Jurkat, Clone E6-1 (cell line): ENCODE measurements at regions not wholly inside any gene's neighbourhood (a gene's known extent, or its start where the extent isn't known, plus 50 kb on each side); places are given as distances from the start of the nearest gene placed in this dataset.
"Not testable (repeated sequence)": the region's sequence is repeated elsewhere in the genome, so short reads cannot be mapped to it uniquely, and the experiment has no call there.

Source experiments
- DNase-seq: peaks from one replicate; pipeline ENCODE4 v3.0.0-alpha.2; 2011; ENCODE audit warnings: low read depth, low spot score
- H3K4me3 ChIP-seq: 2 replicates; pipeline ENCODE4 v1.5.1; 2011; ENCODE audit warnings: mild to moderate bottlenecking, low read length, control low read depth, moderate library complexity

GRCh38 chr7:23928418-23928775, 218.4 kb downstream of the STK31 start:
- no peak overlapping the region for H3K4me3 ChIP-seq
- no peak for DNase-seq

DNA sequence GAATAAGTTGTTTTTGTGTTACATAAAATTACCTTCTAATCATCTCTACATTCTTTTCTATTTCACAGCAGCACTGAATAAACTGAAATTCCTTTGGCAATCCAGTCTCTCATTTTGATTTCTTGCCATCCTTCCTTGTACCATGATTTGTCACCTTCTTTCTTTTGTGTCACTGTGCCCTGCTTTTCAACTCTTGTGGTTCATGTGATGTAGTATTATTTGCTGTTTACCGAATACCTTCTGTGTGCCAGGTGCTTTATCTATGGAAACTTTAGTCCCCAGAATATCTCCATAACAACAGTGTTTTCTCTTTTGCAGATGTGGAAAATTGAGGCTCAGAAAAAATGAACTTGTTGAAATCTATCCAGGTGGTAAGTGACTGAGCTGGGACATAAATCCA, 220.3 kb downstream of the STK31 start:
- no peak overlapping the region for H3K4me3 ChIP-seq
- DNase-seq = no peak

DNA sequence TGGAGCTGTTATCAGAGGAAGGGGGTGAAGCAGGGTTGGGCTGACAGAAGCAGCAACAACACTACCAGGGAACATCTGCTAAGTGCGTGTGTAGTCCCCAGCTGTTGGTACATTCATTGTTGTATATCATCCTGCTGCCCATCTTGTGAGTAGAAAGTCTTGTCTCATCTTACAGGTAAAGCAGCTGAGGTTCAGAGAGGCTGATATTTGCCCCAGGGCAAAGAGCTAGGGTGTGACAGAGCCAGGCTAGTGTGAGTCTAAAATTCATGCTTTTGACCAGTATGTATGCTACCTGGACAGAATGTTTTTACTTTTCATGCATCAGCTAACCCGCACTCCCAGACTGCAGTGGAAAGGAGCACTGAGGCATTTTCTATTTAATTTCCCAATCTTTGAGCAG, 221.6 kb downstream of the STK31 start:
- H3K4me3 ChIP-seq = no peak overlapping the region
- no peak for DNase-seq

DNA sequence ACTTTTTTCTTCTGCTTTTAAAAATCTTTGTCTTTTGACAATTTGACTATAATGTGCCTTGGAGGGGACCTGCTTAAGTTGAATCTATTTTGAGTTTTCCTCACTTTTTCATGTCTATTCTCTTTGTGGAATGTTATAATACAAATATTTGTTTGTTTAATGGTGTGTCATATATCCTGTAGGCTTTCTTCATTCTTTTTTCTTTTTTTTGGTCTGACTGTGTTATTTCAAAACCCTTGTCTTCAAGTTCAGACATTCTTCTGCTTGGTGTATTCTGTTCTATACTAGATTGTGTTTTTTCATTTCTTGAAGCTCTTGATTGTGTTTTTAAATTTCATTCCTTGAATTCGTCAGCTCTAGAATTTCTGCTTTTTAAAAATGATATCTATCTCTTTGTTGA, 228.2 kb downstream of the STK31 start:
- no peak overlapping the region for H3K4me3 ChIP-seq
- no peak for DNase-seq

DNA sequence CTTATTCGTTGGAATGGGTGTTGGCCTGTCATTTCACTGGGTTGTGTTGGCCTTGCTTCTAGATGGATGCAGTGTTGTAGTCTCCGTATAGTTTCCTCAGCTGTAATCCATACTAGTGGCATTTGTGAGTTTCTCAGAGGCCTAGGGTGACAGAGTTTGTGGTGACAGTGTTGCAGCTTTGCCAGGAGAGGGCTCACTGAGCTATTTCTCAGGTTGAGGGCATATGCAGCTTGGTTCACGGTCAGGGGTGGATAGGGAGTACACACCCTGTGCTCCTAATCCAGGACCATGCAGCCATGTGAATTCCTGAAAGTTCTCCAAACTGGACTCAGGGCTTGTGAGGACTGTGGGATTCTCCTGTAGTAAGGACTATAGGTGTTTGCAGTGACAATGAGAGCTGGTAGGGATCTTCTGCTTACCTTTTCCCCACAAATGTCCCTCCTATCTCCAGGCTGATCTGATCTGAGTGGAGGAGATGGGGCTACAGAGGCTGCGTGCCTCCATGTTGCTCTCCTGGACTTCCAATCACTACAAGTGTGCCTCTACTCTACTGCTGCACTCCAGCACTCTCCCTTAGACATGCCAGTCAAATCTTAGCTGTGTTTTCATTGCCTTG, 229.0 kb downstream of the STK31 start:
- DNase-seq = peak; percentile 47
- H3K4me3 ChIP-seq = no peak overlapping the region

- H3K4me3 ChIP-seq, DNase-seq: not testable (repeated sequence)
Observed at GRCh38 chr7:23939747-23940146, 229.7 kb downstream of the STK31 start.

- H3K4me3 ChIP-seq = no peak overlapping the region
- no peak for DNase-seq
Observed at GRCh38 chr7:23941551-23941950, 231.5 kb downstream of the STK31 start.

DNA sequence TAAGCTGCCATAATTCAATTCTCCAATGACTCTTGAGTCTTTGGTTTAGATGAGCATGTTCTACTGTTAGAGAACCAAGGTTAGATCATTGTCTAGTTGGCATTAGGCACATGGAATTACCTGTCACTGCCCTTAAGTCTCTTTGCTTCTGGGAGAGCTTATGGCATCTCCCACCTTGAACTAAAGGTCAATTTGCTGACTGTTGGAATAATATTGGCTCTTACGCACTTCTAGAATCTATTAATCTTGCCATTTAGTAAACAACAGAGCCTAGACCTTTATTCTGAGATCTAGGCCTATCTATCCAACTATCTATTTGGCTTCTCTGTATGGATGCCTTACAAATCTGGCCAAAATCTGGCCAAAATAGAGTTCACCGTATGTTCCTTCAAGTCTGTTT, 232.0 kb downstream of the STK31 start:
- no peak overlapping the region for H3K4me3 ChIP-seq
- DNase-seq = no peak

DNA sequence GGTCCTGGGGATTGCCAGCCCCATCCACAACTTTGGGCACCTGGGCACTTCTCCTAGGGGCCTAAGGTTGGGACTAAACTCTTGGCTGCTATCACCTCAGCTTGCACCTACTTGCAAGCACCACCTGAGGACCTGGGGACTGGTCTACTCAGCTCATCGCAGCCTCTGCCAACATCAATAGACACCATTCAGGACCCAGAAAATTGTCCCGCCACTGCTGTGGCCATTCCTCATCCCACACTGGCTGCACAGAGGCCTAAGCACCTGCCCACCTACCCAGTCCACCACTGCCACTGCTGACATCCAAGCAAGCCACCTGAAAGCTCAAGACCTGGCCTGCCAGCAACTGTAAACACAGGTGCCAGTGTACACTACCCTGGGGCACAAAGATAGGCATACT, 234.1 kb downstream of the STK31 start:
- H3K4me3 ChIP-seq = no peak overlapping the region
- DNase-seq = no peak

GRCh38 chr7:23945472-23945871, 235.5 kb downstream of the STK31 start:
- DNase-seq = no peak

DNA sequence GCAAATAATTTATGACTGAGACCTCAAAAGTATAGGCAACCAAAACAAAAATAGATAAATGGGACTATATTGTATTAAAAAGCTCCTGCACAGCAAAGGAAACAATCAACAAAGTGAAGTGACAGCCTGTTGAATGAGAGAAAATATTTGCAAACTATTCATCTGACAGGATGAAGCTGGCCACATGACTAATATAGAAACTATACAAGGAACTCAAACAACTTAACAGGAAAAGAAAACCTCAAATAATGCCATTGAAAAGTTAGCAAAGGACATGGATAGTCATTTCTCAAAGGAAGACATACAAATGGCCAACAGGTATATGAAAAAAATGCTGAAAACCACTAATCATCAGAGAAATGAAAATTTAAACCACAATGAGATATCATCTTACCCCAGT, 245.1 kb downstream of the STK31 start:
- DNase-seq = no peak
- no peak overlapping the region for H3K4me3 ChIP-seq

More at GRCh38 chr7:23945472-23945871, 235.5 kb downstream of the STK31 start:
- no peak overlapping the region for H3K4me3 ChIP-seq

- no peak for DNase-seq
Observed at GRCh38 chr7:23955600-23956149, 245.7 kb downstream of the STK31 start.

DNA sequence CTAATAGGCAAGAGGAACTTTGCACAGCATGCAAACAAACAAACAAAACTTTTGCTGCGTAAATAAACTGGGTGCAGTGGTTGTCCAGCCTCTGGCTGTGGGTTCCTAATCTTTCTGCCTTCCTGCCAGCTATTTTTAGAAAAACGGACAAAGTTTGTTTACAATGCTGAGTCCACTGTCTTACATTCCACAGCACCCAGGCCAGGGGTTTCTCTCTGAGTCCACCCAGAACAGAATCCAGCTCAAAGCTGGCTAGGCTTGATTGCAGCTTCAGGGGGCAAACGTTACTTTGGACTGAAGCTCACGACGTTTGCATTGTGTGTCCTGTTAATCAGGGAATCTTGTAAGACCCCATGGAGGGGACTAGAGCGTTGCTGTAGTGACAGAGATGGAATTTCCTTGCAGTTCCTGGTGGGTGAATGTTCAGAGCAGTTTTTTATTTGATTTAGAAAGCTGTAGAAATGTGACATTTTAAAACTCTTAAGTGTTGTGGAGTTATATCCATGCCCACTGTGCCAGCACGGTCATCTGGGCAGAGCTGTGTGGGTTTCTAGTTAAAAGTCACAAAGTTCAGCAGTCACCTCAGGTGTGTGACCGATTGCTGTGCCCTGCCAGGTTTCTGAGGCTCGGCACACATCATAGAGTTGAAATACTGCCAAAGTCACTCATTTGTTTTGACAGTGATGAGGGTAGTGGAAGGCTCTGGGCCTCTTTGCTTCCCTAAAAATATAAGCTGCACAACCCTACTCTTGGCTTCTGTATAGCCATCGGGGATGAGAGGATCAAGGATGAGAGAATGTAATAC, 247.0 kb downstream of the STK31 start:
- H3K4me3 ChIP-seq = no peak overlapping the region
- no peak for DNase-seq

More at GRCh38 chr7:23955600-23956149, 245.7 kb downstream of the STK31 start:
- H3K4me3 ChIP-seq = no peak overlapping the region

GRCh38 chr7:23959821-23960220, 249.8 kb downstream of the STK31 start:
- H3K4me3 ChIP-seq = no peak overlapping the region
- no peak for DNase-seq

GRCh38 chr7:23960361-23960760, 250.3 kb downstream of the STK31 start:
- no peak for DNase-seq
- no peak overlapping the region for H3K4me3 ChIP-seq

DNA sequence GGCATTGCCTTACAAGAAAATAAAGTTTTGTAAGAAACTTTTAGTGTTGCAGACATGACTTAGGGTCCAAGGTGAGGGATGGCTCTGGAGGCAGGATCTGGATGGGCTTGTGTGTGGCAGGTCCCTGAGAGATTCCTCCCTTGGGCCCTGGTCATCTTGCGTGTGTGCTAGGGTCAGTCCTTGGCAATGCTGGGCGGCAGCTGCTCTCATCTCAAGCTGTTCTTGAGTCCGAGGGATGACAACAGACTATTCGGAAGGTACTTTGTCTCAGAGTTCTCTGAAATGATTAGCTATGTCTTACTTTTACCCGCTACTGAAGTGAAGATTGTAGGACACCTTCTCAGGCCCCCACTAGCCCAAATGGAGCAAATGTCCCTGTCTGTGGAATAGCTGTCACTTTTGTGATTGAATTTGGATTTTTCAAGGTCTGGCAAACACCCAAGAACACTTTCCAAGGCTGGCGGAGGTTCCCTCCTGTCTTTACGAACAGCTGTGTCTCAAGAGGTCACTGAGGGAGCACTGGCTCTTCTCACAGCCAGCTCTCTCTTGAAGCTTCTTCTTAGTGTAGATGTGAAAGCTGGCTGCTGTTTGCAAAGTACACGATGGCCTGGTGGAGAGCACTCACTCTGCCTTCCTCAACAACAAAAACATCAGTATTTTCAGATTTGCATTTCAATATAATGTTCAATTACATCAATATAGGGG, 253.6 kb downstream of the STK31 start:
- no peak for DNase-seq
- no peak overlapping the region for H3K4me3 ChIP-seq

- DNase-seq = no peak
- H3K4me3 ChIP-seq = no peak overlapping the region
Observed at GRCh38 chr7:23964715-23965114, 254.7 kb downstream of the STK31 start.

- H3K4me3 ChIP-seq = no peak overlapping the region
- no peak for DNase-seq
Observed at GRCh38 chr7:23965296-23965695, 255.3 kb downstream of the STK31 start.

GRCh38 chr7:23966941-23967340, 256.9 kb downstream of the STK31 start:
- DNase-seq = no peak
- no peak overlapping the region for H3K4me3 ChIP-seq

DNA sequence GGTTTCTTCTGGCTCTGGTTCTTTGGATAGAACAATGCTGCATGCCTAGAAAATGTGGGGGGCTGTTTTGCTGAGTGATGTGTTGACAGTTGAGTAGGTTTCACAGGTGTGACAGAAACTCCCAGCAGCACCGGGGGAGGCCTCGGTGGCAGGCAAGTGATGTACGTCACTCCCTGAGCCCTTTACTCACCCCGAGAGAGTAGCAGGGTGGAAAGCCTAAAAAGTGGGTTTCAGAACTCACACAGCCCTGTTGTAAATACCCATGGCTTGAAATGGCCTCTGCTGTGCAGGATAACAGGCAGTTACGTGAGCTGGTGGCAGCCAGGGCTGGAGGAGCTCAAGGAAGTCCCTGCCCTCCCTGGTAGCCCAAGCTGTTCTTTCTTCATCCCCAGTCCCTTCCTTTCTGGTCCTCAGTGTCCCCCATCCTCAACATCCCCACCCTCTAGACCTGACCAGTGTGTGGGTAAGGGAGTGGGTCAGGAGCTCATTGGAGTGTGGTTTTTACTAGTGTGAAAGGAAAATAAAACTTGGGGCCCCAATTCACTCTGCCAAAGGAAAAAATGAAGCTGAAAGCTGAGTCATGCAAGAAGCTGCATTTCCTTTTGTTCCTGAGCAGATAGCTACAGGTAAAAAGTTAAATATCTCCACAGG, 258.1 kb downstream of the STK31 start:
- no peak for DNase-seq
- H3K4me3 ChIP-seq = no peak overlapping the region
